H9 (cell line): ENCODE measurements at regions not wholly inside any gene's neighbourhood (a gene's known extent, or its start where the extent isn't known, plus 50 kb on each side); places are given as distances from the start of the nearest gene placed in this dataset.

Experiments used
- DNase-seq: peaks from one replicate; pipeline ENCODE4 v3.0.0-alpha.2; 2017
- H2AFZ ChIP-seq: one replicate; pipeline ENCODE4 v1.6.1; 2013; ENCODE audit warnings: mild to moderate bottlenecking, low read length, control low read depth, moderate library complexity
- H2AK5ac ChIP-seq: 2 replicates; pipeline ENCODE4 v1.6.1; 2013; ENCODE audit warnings: low read length, control low read depth, mixed read lengths; ENCODE audit not compliant: insufficient read length
- H2BK120ac ChIP-seq: one replicate; pipeline ENCODE4 v1.6.1; 2013; ENCODE audit warnings: low read depth, mild to moderate bottlenecking, low read length, control low read depth, inconsistent platforms; ENCODE audit not compliant: poor library complexity, severe bottlenecking
- H2BK12ac ChIP-seq: 2 replicates; pipeline ENCODE4 v1.6.1; 2013; ENCODE audit warnings: low read length, control low read depth, mixed read lengths, low read depth; ENCODE audit not compliant: insufficient read length
- H2BK15ac ChIP-seq: 2 replicates; pipeline ENCODE4 v1.6.1; 2013; ENCODE audit warnings: low read depth, low read length, control low read depth
- H2BK20ac ChIP-seq: one replicate; pipeline ENCODE4 v1.6.1; 2013; ENCODE audit warnings: low read depth, mild to moderate bottlenecking, low read length, control low read depth, inconsistent platforms; ENCODE audit not compliant: poor library complexity, severe bottlenecking
- H2BK5ac ChIP-seq: 2 replicates; pipeline ENCODE4 v1.6.1; 2013; ENCODE audit warnings: low read length, control low read depth, mixed read lengths; ENCODE audit not compliant: insufficient read length
- H3K14ac ChIP-seq: 2 replicates; pipeline ENCODE4 v1.6.1; 2013; ENCODE audit warnings: low read length, control low read depth; ENCODE audit not compliant: insufficient read depth
- H3K18ac ChIP-seq: 2 replicates; pipeline ENCODE4 v1.6.1; 2013; ENCODE audit warnings: low read depth, mild to moderate bottlenecking, mixed read lengths, low read length, control low read depth; ENCODE audit not compliant: insufficient read length
- H3K23ac ChIP-seq: 2 replicates; pipeline ENCODE4 v1.6.1; 2013; ENCODE audit warnings: low read length, control low read depth, mixed read lengths, low read depth; ENCODE audit not compliant: insufficient read length
- H3K23me2 ChIP-seq: 2 replicates; pipeline ENCODE4 v1.6.1; 2013; ENCODE audit warnings: low read depth, mild to moderate bottlenecking, mixed read lengths, low read length, control low read depth; ENCODE audit not compliant: insufficient read length, poor library complexity, severe bottlenecking
- H3K27ac ChIP-seq: 2 replicates; pipeline ENCODE4 v1.5.1; 2013; ENCODE audit warnings: low read length, control low read depth, mixed read lengths, low read depth; ENCODE audit not compliant: insufficient read length
- H3K27me3 ChIP-seq: 2 replicates; pipeline ENCODE4 v1.6.1; 2013; ENCODE audit warnings: low read length, control low read depth, inconsistent platforms; ENCODE audit not compliant: insufficient read depth
- H3K4ac ChIP-seq: 2 replicates; pipeline ENCODE4 v1.6.1; 2013; ENCODE audit warnings: low read depth, mild to moderate bottlenecking, control low read depth, inconsistent platforms, low read length, moderate library complexity
- H3K4me1 ChIP-seq: 2 replicates; pipeline ENCODE4 v1.6.1; 2013; ENCODE audit warnings: low read length, control low read depth, inconsistent platforms; ENCODE audit not compliant: insufficient read depth
- H3K4me2 ChIP-seq: 2 replicates; pipeline ENCODE4 v1.6.1; 2013; ENCODE audit warnings: low read length, control low read depth, mixed read lengths; ENCODE audit not compliant: insufficient read length, insufficient read depth
- H3K56ac ChIP-seq: 2 replicates; pipeline ENCODE4 v1.6.1; 2013; ENCODE audit warnings: low read depth, mild to moderate bottlenecking, mixed read lengths, low read length, control low read depth; ENCODE audit not compliant: insufficient read length
- H3K79me1 ChIP-seq: 2 replicates; pipeline ENCODE4 v1.6.1; 2013; ENCODE audit warnings: low read depth, mild to moderate bottlenecking, moderate library complexity, low read length, control low read depth, inconsistent platforms; ENCODE audit not compliant: insufficient read depth, poor library complexity, severe bottlenecking
- H3K79me2 ChIP-seq: 2 replicates; pipeline ENCODE4 v1.6.1; 2013; ENCODE audit warnings: low read length, control low read depth, inconsistent platforms; ENCODE audit not compliant: insufficient read depth
- H3K9ac ChIP-seq: 2 replicates; pipeline ENCODE4 v1.6.1; 2013; ENCODE audit warnings: low read length, control low read depth, mixed read lengths; ENCODE audit not compliant: insufficient read length; ENCODE audit errors: extremely low read depth
- H3K9me3 ChIP-seq: one replicate; pipeline ENCODE4 v1.6.1; 2013; ENCODE audit warnings: low read depth, low read length, inconsistent platforms; ENCODE audit not compliant: control insufficient read depth
- H3T11ph ChIP-seq: one replicate; pipeline ENCODE4 v1.6.1; 2013; ENCODE audit warnings: mild to moderate bottlenecking, low read length, control low read depth, inconsistent platforms
- H4K20me1 ChIP-seq: one replicate; pipeline ENCODE4 v1.6.1; 2013; ENCODE audit not compliant: control insufficient read depth, insufficient read length, insufficient read depth
- H4K5ac ChIP-seq: 2 replicates; pipeline ENCODE4 v1.6.1; 2013; ENCODE audit warnings: low read depth, mild to moderate bottlenecking, mixed read lengths, low read length, control low read depth; ENCODE audit not compliant: insufficient read length
- H4K8ac ChIP-seq: replicated peaks from 2 replicates; pipeline ENCODE4 v1.6.1; 2013; ENCODE audit warnings: low read length, control low read depth, mixed read lengths, low read depth; ENCODE audit not compliant: insufficient read length
- H4K91ac ChIP-seq: 2 replicates; pipeline ENCODE4 v1.6.1; 2013; ENCODE audit warnings: low read depth, mild to moderate bottlenecking, moderate library complexity, mixed read lengths, low read length, control low read depth; ENCODE audit not compliant: insufficient read length
- H3K27ac Mint-ChIP-seq, 3 experiments: 2 replicates in 2 of 3; 3 replicates in 1 of 3; pipeline ENCODE4 v1.8.0; 2020 to 2021; ENCODE audit warnings: mixed read lengths in 3 of 3, mild to moderate bottlenecking in 1 of 3, moderate library complexity in 1 of 3
- H3K27me3 Mint-ChIP-seq: 2 replicates; pipeline ENCODE4 v1.8.0; 2021; ENCODE audit warnings: low read depth, mild to moderate bottlenecking, moderate library complexity, mixed read lengths
- H3K36me3 Mint-ChIP-seq, 3 experiments: 2 replicates in 2 of 3; 3 replicates in 1 of 3; pipeline ENCODE4 v1.8.0; 2020 to 2021; ENCODE audit warnings: low read depth in 3 of 3, mixed read lengths in 3 of 3; ENCODE audit not compliant: insufficient read depth in 1 of 3
- H3K4me1 Mint-ChIP-seq, 2 experiments: 2 replicates each; pipeline ENCODE4 v1.8.0; 2020; ENCODE audit warnings: mixed read lengths in 2 of 2
- H3K4me3 Mint-ChIP-seq, 2 experiments: 2 replicates in 1 of 2; 3 replicates in 1 of 2; pipeline ENCODE4 v1.8.0; 2020 to 2021; ENCODE audit warnings: mild to moderate bottlenecking in 2 of 2, mixed read lengths in 2 of 2, moderate library complexity in 1 of 2
- H3K9me3 Mint-ChIP-seq, 2 experiments: 2 replicates in 1 of 2; 3 replicates in 1 of 2; pipeline ENCODE4 v1.8.0; 2020; ENCODE audit warnings: mild to moderate bottlenecking in 2 of 2, mixed read lengths in 2 of 2, moderate library complexity in 1 of 2
- WGBS: extraction: QIAGEN DNeasy Blood & Tissue Kit; methylation state at CpG from one replicate; pipeline ENCODE4 v1.1.7; 2013; ENCODE audit warnings: missing lambda C conversion rate, low lambda C conversion rate, mixed read lengths; ENCODE audit not compliant: insufficient read length; ENCODE audit errors: extremely low coverage; 5-methylcytosine and 5-hydroxymethylcytosine counted together
- TF ChIP-seq, protein P1 (sequence below): fragments of 200-600 bp; sonication (generic); conservative IDR thresholded peaks from 3 replicates; pipeline ENCODE4 v1.8.0; 2021; ENCODE audit warnings: antibody characterized with exemption, mild to moderate bottlenecking

DNA sequence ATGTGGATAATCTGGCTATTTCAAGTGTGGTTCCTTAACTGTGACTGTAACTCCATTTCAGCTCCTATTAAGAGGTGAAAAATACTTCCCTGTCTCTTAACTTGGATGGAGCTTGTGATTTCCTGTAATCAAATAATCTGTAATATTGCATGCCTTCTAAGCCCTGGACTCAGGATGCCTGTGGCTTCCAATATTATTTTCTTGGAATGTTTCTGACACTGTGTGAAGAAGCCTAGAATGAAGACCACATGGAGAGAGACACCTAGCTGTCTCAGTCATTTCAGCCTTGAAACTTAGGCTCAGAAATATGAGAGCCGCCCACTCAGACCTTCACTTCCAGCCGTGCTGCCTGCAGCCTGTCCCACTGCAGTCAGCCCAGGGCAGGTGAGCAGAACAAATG is 544.3 kb downstream of the TRIML1 start:
- H2BK15ac ChIP-seq, result no peak overlapping the region
- no peak overlapping the region for H3K23ac ChIP-seq
- no peaks in the 10 kb centered on the region for H4K20me1 ChIP-seq

More for the DNA sequence above, 544.3 kb downstream of the TRIML1 start:
- Mint-ChIP-seq H3K27ac (no peak overlapping the region; a peak in 1 of 7 replicates), H3K9me3 (peaks cover 0 to under 1% of the 10 kb centered on the region in 2 experiments; a peak in 4 of 5 replicates), H3K4me3 (no peak overlapping the region), H3K4me1 (peaks cover 17 to 20% of the 10 kb centered on the region in 2 experiments), H3K36me3 (peaks cover 0 to 3% (median 0%) of the 10 kb centered on the region in 3 experiments; a peak in 3 of 7 replicates), H3K27me3 (peaks cover 2% of the 10 kb centered on the region; the same call in 1 of the 2 replicates)
- Histone ChIP-seq H3K9me3 (no peaks in the 10 kb centered on the region), H3K14ac (no peak overlapping the region), H3K18ac (no peak overlapping the region), H3K27me3 (no peaks in the 10 kb centered on the region), H2AFZ (no peak overlapping the region), H2BK120ac (no peak overlapping the region), H2BK5ac (no peak overlapping the region), H4K5ac (no peak overlapping the region), H3T11ph (no peak overlapping the region), H2AK5ac (no peak overlapping the region), H3K23me2 (no peaks in the 10 kb centered on the region), H3K4me1 (no peaks in the 10 kb centered on the region), H4K8ac (no peak overlapping the region), H3K79me1 (no peaks in the 10 kb centered on the region), H2BK12ac (no peak overlapping the region), H2BK20ac (no peak overlapping the region), H3K79me2 (no peaks in the 10 kb centered on the region), H3K9ac (no peak overlapping the region), H4K91ac (no peak overlapping the region), H3K56ac (no peak overlapping the region), H3K27ac (no peak overlapping the region), H3K4ac (no peak overlapping the region), H3K4me2 (no peak overlapping the region)
- no CpG with 5 or more reads among the region's 2 CpGs for WGBS
- TF ChIP-seq, protein P1, sequence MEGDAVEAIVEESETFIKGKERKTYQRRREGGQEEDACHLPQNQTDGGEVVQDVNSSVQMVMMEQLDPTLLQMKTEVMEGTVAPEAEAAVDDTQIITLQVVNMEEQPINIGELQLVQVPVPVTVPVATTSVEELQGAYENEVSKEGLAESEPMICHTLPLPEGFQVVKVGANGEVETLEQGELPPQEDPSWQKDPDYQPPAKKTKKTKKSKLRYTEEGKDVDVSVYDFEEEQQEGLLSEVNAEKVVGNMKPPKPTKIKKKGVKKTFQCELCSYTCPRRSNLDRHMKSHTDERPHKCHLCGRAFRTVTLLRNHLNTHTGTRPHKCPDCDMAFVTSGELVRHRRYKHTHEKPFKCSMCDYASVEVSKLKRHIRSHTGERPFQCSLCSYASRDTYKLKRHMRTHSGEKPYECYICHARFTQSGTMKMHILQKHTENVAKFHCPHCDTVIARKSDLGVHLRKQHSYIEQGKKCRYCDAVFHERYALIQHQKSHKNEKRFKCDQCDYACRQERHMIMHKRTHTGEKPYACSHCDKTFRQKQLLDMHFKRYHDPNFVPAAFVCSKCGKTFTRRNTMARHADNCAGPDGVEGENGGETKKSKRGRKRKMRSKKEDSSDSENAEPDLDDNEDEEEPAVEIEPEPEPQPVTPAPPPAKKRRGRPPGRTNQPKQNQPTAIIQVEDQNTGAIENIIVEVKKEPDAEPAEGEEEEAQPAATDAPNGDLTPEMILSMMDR, result no peak
- no peak for DNase-seq
